Kidney tubule cell (primary cell): ENCODE measurements at regions not wholly inside any gene's neighbourhood (a gene's known extent, or its start where the extent isn't known, plus 50 kb on each side); places are given as distances from the start of the nearest gene placed in this dataset.
"Not testable (repeated sequence)": the region's sequence is repeated elsewhere in the genome, so short reads cannot be mapped to it uniquely, and the experiment has no call there.

Source experiments
- DNase-seq: peaks from one replicate; pipeline ENCODE4 v3.0.0-alpha.2; 2018; ENCODE audit warnings: low spot score

- peak; percentile 6 for DNase-seq
Measured at GRCh38 chr14:25868521-25869314, 729.1 kb downstream of the NOVA1 start.

GRCh38 chr14:25861406-25861805, 736.4 kb downstream of the NOVA1 start:
- no peak for DNase-seq

- peak; percentile 66 for DNase-seq
Measured at GRCh38 chr14:25848601-25849000, 749.2 kb downstream of the NOVA1 start.

DNA sequence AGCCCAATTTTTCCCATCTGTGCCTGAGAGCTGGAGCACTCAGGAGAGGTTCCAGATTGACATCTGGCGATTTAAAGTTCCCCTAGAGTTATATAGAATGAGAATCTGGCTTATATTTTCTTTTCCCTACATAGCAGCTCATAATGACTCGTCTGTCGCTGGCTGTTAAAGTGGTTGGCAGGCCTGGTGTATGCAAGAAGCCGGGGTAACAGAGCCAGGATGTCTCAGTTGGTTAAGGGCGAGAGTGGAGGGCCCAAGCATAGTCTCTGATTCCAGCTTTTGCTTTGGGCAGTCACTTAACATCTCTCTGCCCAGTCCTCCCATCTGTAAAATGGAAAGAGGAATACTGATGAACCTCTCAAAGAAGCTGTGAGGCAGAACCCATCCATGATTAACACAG, 751.6 kb downstream of the NOVA1 start:
- no peak for DNase-seq

DNA sequence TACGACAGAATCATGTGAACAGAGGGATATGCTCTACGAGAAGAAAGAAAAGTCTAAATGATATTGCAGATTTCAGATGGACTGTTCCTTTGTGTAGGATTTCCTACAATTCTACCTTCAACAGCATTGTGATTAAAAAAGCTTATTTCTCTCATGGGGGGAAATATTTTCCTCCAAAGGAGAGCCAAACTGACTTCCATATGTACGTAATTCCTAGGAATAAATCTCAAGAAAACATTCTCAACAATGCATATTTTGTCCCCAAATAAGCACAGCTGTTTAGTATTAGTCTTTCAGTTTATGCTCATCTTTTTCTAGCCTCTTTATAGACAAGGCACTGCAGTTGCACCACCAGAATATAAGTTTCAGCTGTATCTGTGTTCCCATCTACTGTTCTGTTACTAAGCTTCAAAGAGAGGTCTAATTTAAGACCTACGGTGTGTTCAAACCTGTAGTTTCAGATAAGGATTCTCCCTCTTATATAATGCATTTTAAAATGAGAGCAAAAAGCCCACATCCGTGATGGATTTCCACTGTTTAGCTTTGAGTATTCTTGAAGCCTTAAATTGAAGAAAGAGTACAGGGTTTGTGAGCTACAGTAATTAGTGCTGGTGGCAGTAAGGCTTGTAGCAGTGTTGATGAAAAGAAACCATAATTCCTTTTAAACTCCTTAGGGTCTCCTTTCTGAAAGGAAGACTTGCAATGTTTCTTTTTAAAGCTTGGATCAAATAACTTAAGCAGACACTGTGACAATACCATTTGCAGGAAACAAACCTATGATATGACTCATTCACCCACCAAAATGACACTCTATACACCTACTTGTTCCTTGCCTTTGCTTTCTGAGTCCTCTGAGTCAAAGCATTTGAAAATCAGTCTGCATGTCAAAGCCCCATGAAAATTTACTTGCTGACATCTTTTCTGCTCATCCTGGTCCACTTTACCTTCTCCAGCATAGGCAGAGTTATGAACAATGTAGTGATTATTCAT, 754.1 kb downstream of the NOVA1 start:
- DNase-seq: peak; percentile 58

DNA sequence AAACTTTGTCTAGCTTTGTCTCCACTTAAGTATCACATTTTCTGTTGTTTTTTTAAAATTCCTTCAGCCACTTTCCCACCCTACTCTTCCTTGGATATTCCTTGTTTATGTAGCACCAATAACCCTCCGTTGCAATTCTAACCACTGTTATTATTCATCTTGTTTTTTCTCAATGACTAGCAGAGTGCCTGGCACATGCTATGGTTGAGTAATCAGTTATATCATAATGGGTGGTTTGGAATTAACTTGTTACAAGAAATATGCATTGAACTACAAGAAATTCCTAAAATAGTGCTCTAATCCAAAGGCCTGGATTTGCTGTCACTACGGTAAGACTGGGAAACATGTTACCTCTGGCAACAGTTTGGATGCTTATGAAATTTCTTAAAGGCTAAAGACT, 756.6 kb downstream of the NOVA1 start:
- DNase-seq: peak; percentile 36

DNA sequence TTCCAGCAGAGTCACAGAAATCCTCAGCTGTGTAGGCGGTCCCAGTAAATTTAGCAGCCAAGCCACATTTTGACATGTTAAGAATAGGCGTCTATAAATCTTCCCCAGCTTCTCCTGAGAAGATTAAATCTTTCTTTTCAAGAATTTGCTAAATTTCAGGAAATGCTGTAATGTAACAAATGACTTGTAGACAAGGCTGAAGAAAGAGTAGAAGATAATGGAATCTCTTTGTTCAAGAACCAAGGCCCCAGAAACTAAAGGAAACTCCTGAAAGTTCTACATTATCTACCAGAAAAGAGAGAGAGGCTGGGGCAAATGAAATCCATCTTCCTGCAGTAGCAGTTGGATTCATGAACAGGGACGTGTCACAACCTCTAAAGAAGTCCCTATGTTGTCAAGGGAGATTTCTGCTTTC, 760.3 kb downstream of the NOVA1 start:
- DNase-seq: no peak

DNA sequence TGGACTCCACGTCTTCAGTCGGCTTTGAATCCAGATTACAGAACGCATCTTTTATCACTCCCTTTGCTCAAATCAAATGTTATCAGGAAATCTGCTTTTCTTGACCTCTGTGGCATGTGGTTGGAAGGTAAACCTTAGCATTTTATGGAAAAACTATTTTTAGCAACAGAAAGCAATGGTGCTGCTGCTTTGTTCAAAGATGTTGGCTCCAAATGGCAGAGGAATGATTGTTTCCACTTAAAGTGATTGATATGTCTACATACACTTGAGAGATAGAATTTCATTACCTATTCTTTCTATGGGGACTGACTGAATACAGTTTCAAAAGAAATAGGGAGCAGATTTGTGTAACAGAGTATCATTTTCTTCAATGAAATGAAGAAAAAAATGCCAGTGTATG, 761.2 kb downstream of the NOVA1 start:
- no peak for DNase-seq

DNA sequence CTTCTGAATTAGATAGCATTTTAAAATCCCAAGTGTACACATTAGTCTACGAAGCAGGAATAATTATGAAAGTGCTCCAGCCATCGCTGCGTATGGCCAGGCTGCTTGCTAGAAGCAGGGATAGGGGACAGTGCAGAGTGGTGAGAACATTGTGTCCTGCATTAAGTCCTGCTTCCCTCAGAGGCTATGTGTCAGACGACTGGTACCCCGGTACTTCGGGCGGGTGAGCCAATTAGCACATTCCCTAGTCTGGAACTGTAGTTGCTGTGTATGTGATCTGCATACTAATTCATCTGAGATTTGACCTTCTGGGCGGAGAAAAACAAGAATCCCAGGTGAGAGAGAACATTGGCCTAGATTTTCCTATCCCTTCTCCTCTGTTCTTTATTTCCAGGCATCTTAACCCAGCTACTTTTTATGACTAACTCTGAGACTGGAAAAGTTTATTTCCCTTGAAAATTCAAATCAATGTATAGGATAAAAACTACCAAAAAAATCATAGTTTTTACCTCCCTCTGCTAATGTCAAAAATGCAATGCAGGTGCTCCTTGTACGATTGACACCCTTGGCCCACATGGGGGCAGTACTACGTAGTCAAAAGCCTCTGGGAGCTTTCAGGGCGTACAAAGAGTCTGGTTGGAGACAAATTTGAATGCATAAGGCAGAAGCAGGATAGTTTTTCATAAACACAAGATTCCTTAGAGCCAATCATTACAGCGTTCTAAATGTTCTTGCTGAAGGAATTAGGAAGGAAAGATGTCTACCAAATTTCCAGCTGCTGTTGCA, 764.3 kb downstream of the NOVA1 start:
- peak; percentile 58 for DNase-seq

DNA sequence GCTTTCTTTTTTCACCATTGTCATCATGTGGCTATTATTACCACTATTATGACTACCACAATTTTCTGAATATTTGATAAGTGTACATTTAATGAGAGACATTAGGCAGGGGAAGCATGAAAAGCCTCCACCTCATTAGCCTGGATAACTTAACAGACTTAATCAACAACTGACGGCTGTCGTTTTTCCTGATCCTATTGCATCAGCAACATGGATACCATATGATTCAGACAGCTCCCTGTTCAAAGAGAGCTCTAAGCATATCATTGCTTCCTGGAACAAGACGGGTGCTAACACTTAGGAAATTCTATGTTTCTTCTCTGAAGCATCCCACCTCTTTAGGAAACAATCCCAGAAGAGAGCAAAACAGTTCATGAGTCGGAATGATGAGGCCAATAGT, 765.2 kb downstream of the NOVA1 start:
- DNase-seq: peak; percentile 6

GRCh38 chr14:25828562-25828961, 769.3 kb downstream of the NOVA1 start:
- no peak for DNase-seq

- DNase-seq: no peak
Measured at GRCh38 chr14:25826105-25826504, 771.7 kb downstream of the NOVA1 start.

DNA sequence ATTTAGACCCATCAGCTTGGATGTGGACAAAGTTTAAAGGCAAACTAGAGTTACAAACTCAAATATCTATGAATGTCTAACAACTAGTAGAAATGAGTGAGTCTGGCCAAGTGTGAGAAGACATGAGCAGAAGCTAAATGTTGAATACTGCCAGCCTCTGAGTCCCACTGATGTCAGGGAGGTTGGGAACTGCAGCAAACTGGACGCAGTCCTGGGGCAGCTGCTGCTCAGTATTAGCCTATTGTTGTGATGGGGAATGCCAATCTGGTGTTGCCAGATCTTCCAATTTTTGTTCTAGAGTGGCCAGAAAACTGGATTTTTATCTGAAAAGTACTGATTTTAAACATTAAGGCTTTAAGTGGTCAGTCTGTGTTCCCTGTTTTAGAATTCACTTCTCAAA, 770.4 kb upstream of the STXBP6 start:
- no peak for DNase-seq

GRCh38 chr14:25814622-25815021, 764.7 kb upstream of the STXBP6 start:
- DNase-seq: not testable (repeated sequence)

- DNase-seq: no peak
Measured at GRCh38 chr14:25803386-25804018, 753.6 kb upstream of the STXBP6 start.

- no peak for DNase-seq
Measured at GRCh38 chr14:25800841-25801240, 750.9 kb upstream of the STXBP6 start.

- DNase-seq: no peak
Measured at GRCh38 chr14:25788252-25788651, 738.3 kb upstream of the STXBP6 start.

GRCh38 chr14:25765909-25766308, 716.0 kb upstream of the STXBP6 start:
- no peak for DNase-seq

DNA sequence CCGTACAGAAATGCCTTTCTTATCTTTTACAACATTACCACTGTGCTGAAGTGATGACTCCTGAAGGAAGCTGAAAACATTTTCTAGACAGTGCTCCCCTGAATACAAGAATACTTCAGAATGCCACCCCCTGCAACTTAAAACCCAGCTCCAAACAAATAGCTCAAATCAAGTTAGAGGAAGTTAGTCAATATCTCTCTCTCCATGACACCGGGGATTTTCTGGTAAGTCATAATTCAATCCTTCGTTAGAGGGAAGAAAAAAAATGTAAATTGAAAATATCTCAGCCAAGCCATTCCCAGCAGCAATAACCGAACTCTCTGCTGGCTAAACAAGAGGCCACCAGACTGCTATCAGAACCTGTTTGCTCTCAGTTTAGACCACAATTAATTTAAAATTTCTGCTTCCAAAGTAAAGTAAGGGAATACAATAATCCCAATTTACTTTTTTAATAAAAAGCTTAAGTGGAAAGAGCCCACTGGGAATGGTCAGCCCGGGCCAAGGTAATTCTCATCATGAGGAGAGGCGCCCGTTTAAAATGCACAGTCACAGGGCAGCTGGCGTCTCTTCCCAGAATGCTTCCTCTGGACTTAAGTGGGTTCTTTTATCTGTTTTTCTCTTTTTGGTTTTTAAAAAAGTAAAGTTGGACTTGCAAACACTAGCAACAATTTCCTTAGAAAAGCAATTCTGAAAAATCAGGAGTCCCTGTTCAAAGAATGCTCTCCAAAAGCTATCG, 710.1 kb upstream of the STXBP6 start:
- DNase-seq: no peak

GRCh38 chr14:25759256-25759655, 709.3 kb upstream of the STXBP6 start:
- DNase-seq: no peak

- no peak for DNase-seq
Measured at GRCh38 chr14:25757364-25757763, 707.4 kb upstream of the STXBP6 start.
